HS-27A (cell line): ENCODE measurements at regions not wholly inside any gene's neighbourhood (a gene's known extent, or its start where the extent isn't known, plus 50 kb on each side); places are given as distances from the start of the nearest gene placed in this dataset.

Experiments
- DNase-seq: peaks from one replicate; pipeline ENCODE4 v3.0.0-alpha.2; 2012; ENCODE audit warnings: low read depth, missing footprints

DNA sequence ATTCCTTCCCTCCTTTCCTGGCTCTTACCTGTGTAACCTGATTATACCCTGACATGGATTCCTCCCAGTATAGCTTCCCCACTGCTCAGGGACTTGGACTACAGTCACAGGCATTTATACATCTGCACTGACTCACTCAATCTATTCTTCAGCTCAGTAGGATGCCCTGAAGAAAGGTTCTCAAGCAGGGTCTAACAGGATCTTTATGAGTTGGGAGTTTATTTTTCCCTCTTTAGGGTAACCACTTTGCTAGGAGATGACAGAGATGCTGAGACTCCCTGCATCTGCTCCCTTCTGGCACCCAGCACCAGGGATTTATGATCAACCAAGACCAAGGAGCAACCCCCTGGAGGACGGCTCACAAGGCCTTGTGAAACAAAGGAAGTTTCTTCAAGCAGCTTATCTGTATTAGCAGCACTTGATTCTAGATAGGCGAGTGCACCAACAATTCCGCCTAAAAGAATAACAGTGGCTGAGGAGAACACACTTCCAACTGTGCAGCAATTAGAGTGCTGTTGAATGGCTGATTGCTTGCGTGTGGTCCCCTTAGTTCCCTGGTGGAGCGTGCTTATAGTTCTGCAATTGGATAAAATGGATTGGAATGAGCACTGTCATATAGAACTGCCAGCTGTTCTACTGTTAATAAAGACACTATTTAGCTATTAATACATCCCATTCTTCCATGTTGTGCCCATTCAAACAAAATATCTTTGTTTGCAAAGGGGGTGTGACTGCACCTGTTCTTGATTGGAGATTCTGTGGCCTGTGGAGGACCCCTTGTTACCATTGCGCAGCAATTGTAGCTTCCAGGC is 482.6 kb downstream of the ZNF608 start:
- DNase-seq, result no peak

DNA sequence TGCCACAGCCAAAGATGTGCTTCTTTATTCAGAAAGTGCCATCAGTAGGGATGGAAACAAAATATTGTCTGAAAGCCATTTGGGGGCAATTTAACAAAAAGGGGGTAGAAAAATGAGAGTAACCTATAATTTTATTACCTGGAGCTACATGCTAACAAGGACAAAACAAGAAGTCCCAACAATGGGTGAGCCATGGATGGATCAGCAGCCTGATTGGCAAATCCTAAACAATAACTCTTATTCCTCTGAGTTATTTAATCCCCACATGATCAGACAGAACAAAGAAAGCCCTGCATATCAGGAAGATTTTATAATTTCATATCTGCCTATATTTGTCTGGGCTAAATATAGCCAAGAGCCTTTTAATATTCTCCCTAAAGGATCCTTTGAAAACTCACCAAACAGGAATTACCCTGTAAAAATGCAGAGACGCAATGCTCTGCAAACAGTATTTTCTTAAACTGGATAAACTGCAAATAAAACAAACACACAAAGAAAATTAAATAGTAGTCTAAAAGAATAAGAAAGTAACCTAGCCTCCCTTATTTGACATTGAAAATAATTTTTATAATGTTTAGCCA is 483.4 kb downstream of the ZNF608 start:
- DNase-seq, result no peak

DNA sequence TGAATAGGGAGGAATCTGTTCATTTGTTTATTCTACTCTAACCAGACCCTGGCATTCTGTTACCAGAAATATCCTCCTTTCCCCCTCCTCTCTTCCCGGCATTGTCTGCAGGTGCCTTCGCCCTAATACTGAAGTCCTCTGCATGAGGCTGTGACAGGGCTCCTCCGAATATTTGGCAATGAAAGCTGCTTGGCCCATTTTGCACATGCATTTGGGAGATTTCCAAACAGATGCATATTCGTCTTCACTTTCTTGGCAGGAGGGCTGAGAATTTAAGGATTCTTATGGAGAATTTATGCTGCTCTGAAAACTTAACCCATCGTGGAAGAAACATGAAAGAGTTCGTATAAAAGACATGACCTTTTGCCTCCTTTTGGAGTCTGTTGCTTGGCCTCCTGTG is 484.0 kb downstream of the ZNF608 start:
- DNase-seq, result no peak

DNA sequence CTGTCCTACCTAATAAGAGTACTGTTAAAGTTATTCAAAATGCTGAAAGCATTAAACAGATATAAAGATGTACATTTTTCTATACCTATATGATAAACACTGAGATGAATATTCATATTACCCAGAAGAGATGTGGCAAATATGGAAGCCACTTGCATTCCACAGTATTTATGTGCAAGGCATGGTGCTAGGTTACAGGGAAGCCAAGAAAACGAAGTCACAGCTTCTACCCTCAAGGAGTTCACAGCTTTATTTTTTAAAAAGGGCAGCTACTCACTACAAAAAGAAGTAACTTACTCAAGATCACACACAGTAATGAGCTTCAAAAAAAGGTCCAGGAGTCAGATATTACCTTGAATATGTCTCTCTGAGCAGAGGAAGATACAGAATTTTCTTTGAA is 484.6 kb downstream of the ZNF608 start:
- no peak for DNase-seq

DNA sequence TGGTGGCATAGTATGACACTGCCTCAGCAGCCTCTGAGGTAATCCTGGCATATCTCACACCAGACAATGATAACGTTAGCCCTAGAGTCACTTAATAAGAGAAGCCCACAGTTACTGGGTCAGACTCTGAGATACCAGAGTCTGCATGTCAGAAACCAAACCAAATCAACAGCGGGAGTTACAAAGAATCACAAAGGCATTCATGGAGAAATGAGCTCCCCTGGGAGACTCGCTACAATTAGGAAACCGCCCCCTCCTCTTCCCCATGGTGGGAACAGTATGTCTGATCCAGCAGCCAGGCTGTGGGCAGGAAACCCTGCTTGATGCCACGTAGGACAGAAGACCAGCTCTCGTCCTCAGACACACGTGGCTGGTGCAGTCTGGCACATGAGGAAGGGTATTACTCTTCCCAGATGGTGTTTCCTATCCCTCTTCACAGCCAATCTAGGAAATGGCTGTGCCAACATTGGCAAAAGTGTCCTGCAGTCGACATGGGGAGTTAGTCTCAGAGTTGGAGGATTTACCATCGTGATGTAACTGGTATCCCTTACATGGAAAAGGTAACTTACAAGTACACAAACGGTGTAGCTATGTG is 485.4 kb downstream of the ZNF608 start:
- no peak for DNase-seq

DNA sequence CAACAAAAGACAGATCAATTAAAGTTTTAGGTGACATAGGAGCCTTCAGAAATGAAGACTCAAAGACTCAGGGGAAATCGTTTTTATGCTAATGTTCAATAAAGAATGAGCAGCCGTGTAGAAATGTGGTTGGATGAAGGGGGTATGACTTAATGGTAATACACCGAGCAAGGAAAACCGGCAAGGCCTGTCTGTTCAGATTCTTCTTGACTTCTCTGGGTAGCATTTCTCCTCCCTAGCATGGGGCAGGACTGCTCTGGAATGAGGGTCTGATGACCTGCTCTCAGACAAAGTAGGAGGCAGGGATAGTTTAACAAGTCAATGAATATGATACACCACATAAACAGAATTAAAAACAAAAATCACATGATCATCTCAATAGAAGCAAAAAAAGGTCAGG is 487.4 kb downstream of the ZNF608 start:
- no peak for DNase-seq

DNA sequence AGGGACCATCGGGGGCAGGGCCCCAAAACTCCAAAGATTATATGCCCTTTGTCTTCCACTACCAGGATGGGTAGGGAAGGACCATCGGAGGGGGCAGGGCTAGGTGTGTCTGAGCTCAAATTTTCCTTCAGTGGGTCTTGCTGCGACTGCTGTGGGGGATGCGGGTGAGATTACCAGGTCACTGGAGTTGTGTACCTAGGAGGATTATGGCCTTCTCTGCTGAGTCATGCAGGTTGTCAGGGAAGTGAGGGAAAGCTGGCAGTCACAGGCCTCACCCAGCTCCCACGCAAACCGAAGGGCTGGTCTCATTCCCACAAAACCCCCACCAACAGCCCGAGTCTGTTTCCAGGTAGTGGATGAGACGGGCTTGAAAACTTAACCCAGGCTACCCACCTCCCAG is 489.4 kb downstream of the ZNF608 start:
- DNase-seq, result no peak

DNA sequence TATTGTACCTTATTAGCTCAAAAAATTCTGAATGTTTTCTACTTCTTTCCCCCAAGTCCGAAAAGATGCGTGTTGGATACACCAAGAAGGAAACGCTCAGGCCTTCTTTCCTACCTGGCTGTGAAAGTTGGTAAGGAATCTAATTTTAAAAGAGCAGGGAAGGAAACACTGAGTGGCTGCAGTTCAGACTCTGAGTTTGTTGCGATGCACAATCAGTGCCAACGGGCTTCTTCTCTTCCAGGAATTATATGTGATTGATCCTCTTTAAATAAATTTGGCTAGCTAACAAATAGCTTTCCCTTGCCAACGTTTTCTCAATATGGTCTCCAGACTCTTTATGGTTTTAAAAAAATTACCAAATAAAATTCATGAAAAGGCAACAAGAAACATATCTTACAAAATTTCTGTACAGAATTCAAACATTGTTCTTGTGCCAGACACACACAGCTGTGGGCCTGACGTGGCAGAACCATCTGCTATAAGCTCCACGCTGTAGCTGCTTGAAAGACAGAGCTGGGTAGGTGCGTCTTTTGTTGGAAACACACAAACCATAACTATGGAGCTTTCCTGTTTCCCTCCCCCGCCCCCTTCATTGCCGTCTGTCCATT is 493.1 kb downstream of the ZNF608 start:
- DNase-seq, result no peak

DNA sequence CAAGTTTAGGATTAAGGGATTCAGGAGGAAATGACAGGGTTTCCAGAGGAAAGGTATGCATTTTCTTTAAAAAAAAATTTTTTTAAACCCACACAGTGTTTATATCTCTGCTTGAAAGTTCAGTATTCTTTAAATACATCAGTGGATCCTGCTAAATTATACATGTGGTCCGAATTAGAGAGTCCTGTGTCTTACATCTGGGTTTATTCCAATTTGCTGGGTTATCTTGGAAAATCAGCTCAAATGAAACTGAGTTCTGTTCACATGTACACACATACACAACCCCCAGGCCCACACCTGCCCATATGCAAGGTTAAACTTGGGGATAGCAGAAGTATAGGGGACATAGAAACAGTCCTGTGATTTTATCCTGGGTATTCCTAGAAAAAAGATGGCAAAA is 493.7 kb downstream of the ZNF608 start:
- DNase-seq, result no peak

DNA sequence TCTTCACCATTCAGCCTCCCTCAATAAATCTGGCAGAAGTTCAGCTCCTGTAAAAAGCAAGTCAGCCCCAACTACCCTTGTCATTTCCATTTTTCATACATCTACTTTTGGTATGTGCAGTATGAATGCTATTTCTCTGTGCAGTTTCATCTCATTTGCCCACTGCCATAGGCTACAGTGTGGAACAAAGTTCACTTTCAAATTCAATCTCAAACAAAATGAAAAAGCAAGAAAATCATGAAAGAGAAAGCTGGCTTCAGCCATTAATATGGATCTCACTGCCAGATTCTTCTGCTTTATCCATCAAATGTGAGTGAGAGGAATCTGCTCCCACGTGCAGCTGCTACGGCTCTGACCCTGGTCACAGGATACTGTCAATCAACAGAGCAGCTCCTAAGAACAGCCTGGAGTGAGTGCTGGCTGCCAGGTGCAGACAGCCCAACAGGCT is 494.2 kb downstream of the ZNF608 start:
- no peak for DNase-seq

DNA sequence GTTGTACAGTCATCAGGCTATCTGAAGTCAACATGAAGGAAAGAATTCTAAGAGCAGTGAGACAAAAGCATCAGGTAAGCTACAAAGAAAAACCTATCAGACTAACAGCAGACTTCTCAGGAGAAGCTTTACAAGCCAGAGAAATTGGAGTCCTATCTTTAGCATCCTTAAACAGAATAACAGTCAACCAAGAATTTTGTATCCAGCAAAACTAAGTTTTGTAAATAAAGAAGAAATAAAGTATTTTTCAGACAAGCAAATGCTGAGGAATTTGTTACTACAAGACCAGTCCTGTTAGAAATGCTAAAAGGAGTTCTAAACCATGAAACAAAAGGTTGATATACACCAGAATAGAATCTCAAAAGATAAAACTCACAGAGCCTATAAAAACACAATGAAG is 501.2 kb downstream of the ZNF608 start:
- no peak for DNase-seq

DNA sequence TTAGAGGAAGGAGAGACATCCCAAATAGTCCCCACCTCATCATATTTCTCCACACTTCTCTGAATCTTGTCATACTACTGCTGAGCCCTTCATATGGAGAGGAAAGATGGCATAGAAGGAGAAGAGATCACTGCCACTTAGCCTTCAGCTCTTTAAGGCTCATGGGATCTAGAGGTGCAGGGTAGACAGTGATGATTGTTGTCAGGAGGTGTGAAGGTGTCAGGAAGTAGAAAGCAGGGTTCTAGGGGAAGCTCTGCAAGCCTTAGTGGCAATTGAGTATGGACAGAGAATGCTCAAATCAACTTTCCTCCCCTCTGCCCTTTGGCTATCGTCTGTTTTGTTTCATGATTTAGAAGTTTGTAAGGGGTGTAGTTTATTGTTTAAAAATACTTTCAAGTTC is 505.7 kb downstream of the ZNF608 start:
- no peak for DNase-seq

DNA sequence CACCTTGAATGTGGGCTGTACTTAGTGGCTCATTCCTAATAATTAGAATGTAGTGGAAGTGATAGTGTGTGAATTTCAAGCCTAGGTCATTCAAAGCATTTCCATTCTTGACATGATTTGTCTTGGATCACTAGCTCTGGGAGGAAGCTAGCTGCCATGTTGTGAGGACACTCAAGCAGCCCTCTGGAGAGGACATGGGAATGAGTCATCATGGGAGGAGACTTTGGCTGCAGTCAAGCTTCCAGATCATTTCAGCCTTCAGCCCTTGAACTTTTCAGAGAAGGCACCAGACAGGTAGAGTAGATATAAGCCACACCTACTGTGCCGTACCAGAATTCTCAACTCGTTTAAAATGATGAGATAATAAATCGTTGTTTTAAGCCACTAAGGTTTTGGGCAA is 506.9 kb downstream of the ZNF608 start:
- no peak for DNase-seq

DNA sequence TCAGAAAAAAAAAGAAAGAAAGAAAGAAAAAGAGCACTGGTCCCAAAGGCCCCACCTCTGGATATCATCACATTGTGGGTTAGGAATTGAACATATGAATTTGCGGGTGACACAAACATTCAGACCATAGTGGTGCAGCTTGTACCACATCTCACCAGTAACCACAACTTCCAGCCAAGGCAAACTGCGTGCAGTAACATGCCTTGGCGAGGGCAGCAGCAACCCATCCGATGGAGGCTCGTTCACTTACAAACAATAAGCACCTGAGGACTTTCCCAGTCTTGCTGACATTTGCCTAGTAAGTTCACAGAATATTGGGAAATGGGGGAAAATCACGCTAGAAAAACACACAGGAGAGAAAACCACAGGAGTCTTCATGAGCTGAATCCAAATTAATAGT is 508.1 kb downstream of the ZNF608 start:
- DNase-seq, result no peak

DNA sequence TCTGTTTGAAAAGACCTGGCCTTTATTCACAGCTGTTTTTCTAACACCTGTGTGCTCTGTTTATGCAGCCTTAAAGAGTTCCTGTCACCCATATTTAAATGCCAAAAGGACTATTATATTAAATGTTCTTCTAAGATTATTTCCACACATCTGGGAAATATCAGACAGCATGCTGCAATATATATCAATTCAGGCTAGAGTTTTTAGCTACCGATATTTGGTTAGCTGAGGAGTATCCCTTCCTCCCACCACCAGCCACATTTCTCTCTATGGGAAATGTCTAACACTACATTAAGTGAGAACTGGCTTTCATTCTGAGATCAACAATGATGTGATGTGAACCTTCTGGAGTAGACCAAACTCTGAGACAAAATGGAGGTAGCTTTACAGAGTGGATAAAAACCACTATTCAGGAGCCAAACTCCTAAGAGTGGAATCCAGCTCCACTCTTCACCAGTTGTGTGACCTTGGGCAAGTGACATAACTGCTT is 509.2 kb downstream of the ZNF608 start:
- no peak for DNase-seq

DNA sequence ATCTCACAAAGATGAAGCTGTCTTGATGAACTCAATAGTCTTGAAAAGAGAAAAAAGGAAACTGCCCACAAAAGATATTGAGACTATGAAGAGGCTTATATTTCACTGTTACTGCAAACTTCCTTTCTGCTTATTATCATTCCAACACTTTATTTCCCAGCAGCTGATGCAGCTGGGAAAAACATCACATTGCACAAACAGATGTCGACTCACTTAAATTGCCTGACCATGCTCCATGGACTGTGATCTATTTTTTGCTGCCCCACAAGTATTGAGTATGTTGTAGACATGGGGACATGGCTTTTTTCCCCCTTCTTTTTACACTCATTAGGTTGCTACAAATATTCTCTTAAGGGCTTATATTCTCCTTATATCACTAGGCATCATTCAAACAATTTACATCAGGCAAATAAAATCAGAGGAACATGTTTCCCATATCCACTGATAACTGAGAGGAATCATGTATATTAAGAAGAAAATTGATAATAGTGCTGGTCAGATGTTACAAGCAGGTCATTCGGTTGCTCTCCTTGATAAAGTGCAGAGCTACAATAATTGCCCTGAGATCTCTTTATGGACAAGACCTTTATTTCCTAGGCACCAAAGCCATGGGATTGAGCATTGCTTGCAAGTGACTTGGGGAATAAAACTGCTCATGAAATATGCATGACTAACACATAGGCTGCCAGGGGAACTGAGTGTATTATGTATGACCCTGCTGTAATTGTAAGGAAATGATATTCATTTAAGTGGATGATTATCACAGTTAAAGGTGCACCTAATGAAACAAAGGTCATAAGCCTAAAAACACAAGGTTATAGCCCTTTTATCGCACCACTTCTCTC is 509.9 kb downstream of the ZNF608 start:
- DNase-seq, result no peak

DNA sequence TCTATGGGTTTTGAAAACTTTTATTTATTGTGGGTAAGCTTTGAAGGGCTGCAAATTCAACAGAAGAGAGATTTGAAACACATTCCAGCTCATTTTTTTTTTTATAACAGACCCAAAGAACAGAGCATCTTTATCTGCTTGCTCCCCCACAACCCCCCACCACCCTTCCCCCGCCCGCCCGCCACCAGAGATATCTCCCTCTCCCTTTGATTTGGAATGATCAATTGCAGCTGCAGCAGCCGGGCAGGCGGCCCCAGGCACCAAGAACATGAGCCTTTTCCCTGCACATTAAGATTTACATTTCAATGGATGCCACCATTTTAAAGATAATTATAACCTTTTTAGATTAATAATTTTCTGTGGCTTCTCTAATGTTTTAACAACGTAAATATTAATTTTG is 510.9 kb downstream of the ZNF608 start:
- DNase-seq, result no peak

DNA sequence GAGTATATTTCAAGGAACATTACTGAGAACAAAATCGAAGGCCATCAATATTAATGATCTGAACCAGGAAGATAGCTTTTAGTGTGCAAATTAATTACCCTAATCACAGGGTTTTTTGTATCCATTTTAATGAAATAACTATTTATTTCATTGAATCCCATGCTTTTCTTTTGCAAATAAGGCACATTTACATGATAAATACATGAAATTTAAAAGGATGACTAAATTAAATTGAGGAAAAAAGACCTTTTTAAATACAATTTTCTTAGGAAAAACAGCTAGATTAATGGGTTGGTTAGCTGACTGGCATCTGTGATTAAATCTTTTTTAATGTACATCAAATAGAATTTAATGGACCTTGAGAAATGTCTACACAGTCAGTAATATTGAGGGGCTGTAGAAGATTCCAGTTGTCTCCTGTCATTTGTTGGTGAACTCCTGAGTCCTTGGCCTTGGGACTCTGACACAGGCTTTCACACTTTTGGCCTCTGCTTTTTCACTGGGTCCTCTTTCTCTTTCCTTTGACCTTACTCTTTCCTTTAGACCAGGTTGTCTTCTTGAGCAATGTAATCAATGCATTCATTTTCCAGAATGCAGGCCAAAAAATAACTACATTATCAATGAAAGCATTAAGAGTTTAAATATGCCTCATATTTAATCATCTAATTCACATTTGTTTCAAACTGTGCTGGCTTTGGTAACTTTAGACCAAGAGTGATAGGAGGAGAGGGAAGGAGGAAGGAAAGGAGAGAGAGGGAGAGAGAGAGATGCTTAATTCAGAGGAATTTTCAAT is 511.5 kb downstream of the ZNF608 start:
- no peak for DNase-seq

DNA sequence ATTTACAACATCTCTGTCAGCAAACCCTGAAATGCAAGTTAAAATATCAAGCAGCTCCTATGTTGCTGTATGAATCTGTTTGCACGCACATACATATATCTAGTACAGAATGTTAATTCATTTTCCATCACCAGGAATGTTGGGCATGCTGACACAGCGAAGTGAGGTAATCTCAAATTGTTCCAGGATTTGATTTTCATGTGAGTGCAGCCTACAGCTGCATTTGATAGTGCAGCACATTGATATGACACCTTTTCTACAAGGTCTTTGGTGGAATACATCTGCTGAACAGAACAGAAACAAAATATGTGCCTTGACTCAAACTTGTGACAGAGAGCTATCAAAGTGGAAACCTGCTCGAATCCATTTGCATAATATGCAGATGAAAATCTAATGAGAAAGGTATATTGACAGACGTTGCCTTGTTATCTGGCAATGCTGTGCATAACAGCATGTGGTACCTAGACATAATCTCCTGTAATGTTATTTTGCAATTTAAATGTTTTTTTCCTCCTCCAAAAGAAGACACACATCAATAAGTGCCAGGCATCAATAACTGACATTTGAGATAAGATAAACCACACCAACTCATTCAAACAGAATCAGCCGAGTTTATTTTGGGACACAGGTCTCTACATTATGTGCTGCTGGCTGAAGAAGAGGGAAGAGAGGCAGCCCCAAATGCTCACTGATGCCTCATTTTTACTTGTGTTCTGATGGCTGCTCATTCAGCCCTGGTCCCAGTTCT is 512.2 kb downstream of the ZNF608 start:
- no peak for DNase-seq

DNA sequence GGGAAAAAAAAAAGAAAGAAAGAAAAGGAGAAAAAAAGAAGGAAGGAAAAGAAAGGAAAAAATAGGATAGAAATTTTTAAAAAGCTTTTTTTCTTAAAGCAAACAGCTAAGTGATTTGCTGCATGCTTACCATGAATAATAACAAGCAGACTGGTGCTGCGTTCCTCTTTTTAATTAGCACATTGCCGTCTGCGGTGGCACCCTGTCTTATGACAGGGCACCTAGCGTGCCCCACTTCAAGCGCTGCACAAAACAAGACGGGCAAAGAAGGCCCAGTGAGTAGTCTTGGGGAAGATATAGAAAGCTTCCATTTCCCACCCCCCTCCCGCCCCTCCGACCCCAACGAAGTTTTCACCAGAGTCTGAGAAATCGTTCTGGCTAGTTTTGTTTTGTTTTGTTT is 513.9 kb downstream of the ZNF608 start:
- DNase-seq, result no peak
